Endodermal cell (in vitro differentiated cells): ENCODE measurements at regions not wholly inside any gene's neighbourhood (a gene's known extent, or its start where the extent isn't known, plus 50 kb on each side); places are given as distances from the start of the nearest gene placed in this dataset.

Source experiments
- DNase-seq: peaks from one replicate; pipeline ENCODE4 v3.0.0-alpha.2; 2017
- H3K27ac ChIP-seq: 2 replicates; pipeline ENCODE4 v1.5.1; 2013; ENCODE audit warnings: mild to moderate bottlenecking, low read depth, low read length, moderate library complexity
- H3K27me3 ChIP-seq: 2 replicates; pipeline ENCODE4 v1.6.1; 2013; ENCODE audit warnings: mild to moderate bottlenecking, low read length, moderate library complexity; ENCODE audit not compliant: insufficient read depth, control insufficient read depth, poor library complexity, severe bottlenecking
- H3K36me3 ChIP-seq: 2 replicates; pipeline ENCODE4 v1.7.0; 2013; ENCODE audit warnings: mild to moderate bottlenecking, low read length, moderate library complexity; ENCODE audit not compliant: control insufficient read depth, insufficient read depth
- H3K4me1 ChIP-seq: one replicate; pipeline ENCODE4 v1.7.0; 2013; ENCODE audit warnings: low read length; ENCODE audit not compliant: control insufficient read depth, insufficient read depth
- H3K4me3 ChIP-seq: 2 replicates; pipeline ENCODE4 v1.5.1; 2013; ENCODE audit warnings: mild to moderate bottlenecking, low read length, moderate library complexity
- H3K9ac ChIP-seq: 2 replicates; pipeline ENCODE4 v1.6.1; 2013; ENCODE audit warnings: mild to moderate bottlenecking, low read length, moderate library complexity; ENCODE audit not compliant: poor library complexity, severe bottlenecking; ENCODE audit errors: extremely low read depth
- H3K9me3 ChIP-seq: 2 replicates; pipeline ENCODE4 v1.6.1; 2013; ENCODE audit warnings: mild to moderate bottlenecking, low read length, moderate library complexity; ENCODE audit not compliant: control insufficient read depth
- H3K27ac Mint-ChIP-seq: 2 replicates; pipeline ENCODE4 v1.8.0; 2020; ENCODE audit warnings: mixed read lengths
- H3K27me3 Mint-ChIP-seq: 2 replicates; pipeline ENCODE4 v1.8.0; 2021; ENCODE audit warnings: mild to moderate bottlenecking, mixed read lengths; ENCODE audit not compliant: insufficient read depth
- H3K36me3 Mint-ChIP-seq: 2 replicates; pipeline ENCODE4 v1.8.0; 2020; ENCODE audit warnings: low read depth, mixed read lengths
- H3K4me1 Mint-ChIP-seq: 2 replicates; pipeline ENCODE4 v1.8.0; 2020; ENCODE audit warnings: mixed read lengths
- H3K4me3 Mint-ChIP-seq: 2 replicates; pipeline ENCODE4 v1.8.0; 2020; ENCODE audit warnings: mild to moderate bottlenecking, moderate library complexity, mixed read lengths
- H3K9me3 Mint-ChIP-seq: 2 replicates; pipeline ENCODE4 v1.8.0; 2020; ENCODE audit warnings: mild to moderate bottlenecking, mixed read lengths
- WGBS, 2 experiments: methylation state at CpG; one replicate each; pipeline versions ENCODE4 v1.1.5 to v1.1.7; 2013; ENCODE audit warnings: missing lambda C conversion rate in 2 of 2, mixed read lengths in 1 of 2; ENCODE audit not compliant: insufficient coverage in 1 of 2, insufficient read length in 1 of 2; 5-methylcytosine and 5-hydroxymethylcytosine counted together
- TF ChIP-seq, protein P1 (sequence below): fragments of 200-600 bp; sonication (generic); conservative IDR thresholded peaks from 2 replicates; pipeline ENCODE4 v1.5.0; 2021; ENCODE audit warnings: antibody characterized with exemption, mild to moderate bottlenecking

GRCh38 chr3:86794361-86795065, 196.4 kb downstream of the VGLL3 start:
- Mint-ChIP-seq H3K4me1 (no peaks in the 10 kb centered on the region), H3K36me3 (no peaks in the 10 kb centered on the region), H3K27me3 (no peaks in the 10 kb centered on the region), H3K27ac (no peak overlapping the region), H3K4me3 (no peak overlapping the region), H3K9me3 (no peaks in the 10 kb centered on the region)
- DNase-seq, result no peak
- Histone ChIP-seq H3K9me3 (no peaks in the 10 kb centered on the region), H3K27me3 (no peaks in the 10 kb centered on the region), H3K36me3 (no peaks in the 10 kb centered on the region), H3K9ac (no peak overlapping the region), H3K4me1 (no peaks in the 10 kb centered on the region), H3K27ac (peak overlapping the region; percentile 78), H3K4me3 (no peak overlapping the region)
- WGBS, 2 experiments, result 86% methylated on average over 2 of the region's 3 CpGs; no CpG with 5 or more reads in 1 of the 2 experiments
- TF ChIP-seq, protein P1, sequence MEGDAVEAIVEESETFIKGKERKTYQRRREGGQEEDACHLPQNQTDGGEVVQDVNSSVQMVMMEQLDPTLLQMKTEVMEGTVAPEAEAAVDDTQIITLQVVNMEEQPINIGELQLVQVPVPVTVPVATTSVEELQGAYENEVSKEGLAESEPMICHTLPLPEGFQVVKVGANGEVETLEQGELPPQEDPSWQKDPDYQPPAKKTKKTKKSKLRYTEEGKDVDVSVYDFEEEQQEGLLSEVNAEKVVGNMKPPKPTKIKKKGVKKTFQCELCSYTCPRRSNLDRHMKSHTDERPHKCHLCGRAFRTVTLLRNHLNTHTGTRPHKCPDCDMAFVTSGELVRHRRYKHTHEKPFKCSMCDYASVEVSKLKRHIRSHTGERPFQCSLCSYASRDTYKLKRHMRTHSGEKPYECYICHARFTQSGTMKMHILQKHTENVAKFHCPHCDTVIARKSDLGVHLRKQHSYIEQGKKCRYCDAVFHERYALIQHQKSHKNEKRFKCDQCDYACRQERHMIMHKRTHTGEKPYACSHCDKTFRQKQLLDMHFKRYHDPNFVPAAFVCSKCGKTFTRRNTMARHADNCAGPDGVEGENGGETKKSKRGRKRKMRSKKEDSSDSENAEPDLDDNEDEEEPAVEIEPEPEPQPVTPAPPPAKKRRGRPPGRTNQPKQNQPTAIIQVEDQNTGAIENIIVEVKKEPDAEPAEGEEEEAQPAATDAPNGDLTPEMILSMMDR, result no peak

GRCh38 chr3:86793786-86794185, 197.2 kb downstream of the VGLL3 start:
- H3K9me3 Mint-ChIP-seq, result no peaks in the 10 kb centered on the region

DNA sequence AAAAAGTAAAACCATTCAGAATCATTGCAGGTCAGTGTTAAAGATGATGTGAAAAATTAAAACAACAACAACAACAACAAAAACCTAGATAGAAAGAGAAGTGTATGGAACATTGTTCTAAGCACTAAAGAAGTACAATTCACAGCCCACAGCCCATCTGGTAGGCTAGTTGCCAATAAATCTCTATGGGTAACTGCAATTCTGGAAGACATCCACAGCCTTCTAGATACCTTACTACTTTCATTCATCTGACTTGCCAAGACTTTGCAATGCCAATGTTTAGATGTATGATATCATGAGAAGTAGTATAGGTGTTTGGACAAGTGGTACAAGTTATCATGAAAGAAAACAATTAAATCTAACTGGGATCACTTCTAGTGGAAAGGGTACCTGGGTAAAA, 198.6 kb downstream of the VGLL3 start:
- Histone ChIP-seq H3K27ac (no peak overlapping the region), H3K27me3 (no peaks in the 10 kb centered on the region), H3K4me1 (no peaks in the 10 kb centered on the region), H3K9ac (no peak overlapping the region), H3K4me3 (no peak overlapping the region), H3K36me3 (no peaks in the 10 kb centered on the region), H3K9me3 (no peaks in the 10 kb centered on the region)
- H3K9me3 Mint-ChIP-seq, result no peaks in the 10 kb centered on the region
- no peak overlapping the region for H3K27ac Mint-ChIP-seq
- H3K36me3 Mint-ChIP-seq, result no peaks in the 10 kb centered on the region
- no peak for DNase-seq
- H3K27me3 Mint-ChIP-seq, result no peaks in the 10 kb centered on the region
- H3K4me1 Mint-ChIP-seq, result no peaks in the 10 kb centered on the region
- H3K4me3 Mint-ChIP-seq, result no peak overlapping the region
- TF ChIP-seq, protein P1, result no peak

More at GRCh38 chr3:86793786-86794185, 197.2 kb downstream of the VGLL3 start:
- Mint-ChIP-seq H3K36me3 (no peaks in the 10 kb centered on the region), H3K4me3 (no peak overlapping the region), H3K4me1 (no peaks in the 10 kb centered on the region), H3K27ac (peak overlapping the region; percentile 55), H3K27me3 (no peaks in the 10 kb centered on the region)
- Histone ChIP-seq H3K27ac (peak overlapping the region; percentile 78), H3K9me3 (no peaks in the 10 kb centered on the region), H3K27me3 (no peaks in the 10 kb centered on the region), H3K4me1 (no peaks in the 10 kb centered on the region), H3K4me3 (no peak overlapping the region), H3K9ac (no peak overlapping the region), H3K36me3 (no peaks in the 10 kb centered on the region)
- TF ChIP-seq, protein P1, result no peak
- DNase-seq, result no peak
- 79 to 80% methylated on average over 1 of the region's 1 CpG for WGBS, 2 experiments
